A673 (cell line): ENCODE measurements at regions not wholly inside any gene's neighbourhood (a gene's known extent, or its start where the extent isn't known, plus 50 kb on each side); places are given as distances from the start of the nearest gene placed in this dataset.

Source experiments
- EZH2 ChIP-seq: fragments of 200-600 bp; sonication (generic); IDR thresholded peaks from 2 replicates; pipeline ENCODE4 v1.6.1; 2017; ENCODE audit warnings: borderline replicate concordance, low read depth, mild to moderate bottlenecking, mixed read lengths, antibody characterized with exemption, low read length; ENCODE audit not compliant: poor library complexity, severe bottlenecking
- TF ChIP-seq, protein P1 (sequence below): fragments of 300-800, 200-600 bp; sonication (generic); conservative IDR thresholded peaks from 2 replicates; pipeline ENCODE4 v1.5.1; 2017; ENCODE audit warnings: low read depth, mild to moderate bottlenecking, antibody characterized with exemption, low read length, moderate library complexity, mixed read lengths

DNA sequence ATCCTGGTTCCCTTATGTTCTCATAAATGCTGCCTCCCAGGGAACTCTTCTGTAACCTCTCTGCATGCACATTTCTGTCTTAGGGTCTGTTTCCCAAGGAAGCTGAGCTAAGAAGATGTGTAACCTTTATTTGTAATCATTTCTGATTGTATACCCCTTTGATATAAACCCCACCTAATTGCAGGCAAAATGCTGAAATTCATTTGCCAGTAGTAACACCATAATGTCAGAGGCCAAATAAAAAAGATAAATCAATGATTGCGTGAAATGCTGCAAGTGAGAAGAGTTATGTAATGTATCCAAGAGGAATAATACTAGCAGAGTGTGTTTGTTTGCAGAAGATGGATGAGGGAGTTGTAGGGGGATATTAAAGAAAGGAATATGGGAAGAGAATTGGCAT, 822.6 kb upstream of the GRAMD2B start:
- TF ChIP-seq EZH2, result no peak
- TF ChIP-seq, protein P1, sequence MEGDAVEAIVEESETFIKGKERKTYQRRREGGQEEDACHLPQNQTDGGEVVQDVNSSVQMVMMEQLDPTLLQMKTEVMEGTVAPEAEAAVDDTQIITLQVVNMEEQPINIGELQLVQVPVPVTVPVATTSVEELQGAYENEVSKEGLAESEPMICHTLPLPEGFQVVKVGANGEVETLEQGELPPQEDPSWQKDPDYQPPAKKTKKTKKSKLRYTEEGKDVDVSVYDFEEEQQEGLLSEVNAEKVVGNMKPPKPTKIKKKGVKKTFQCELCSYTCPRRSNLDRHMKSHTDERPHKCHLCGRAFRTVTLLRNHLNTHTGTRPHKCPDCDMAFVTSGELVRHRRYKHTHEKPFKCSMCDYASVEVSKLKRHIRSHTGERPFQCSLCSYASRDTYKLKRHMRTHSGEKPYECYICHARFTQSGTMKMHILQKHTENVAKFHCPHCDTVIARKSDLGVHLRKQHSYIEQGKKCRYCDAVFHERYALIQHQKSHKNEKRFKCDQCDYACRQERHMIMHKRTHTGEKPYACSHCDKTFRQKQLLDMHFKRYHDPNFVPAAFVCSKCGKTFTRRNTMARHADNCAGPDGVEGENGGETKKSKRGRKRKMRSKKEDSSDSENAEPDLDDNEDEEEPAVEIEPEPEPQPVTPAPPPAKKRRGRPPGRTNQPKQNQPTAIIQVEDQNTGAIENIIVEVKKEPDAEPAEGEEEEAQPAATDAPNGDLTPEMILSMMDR, result no peak
